GM21447 (cell line): ENCODE measurements at regions not wholly inside any gene's neighbourhood (a gene's known extent, or its start where the extent isn't known, plus 50 kb on each side); places are given as distances from the start of the nearest gene placed in this dataset.

Experiments used
- ATAC-seq: cut with Tn5 transposase; IDR thresholded peaks from one replicate; pipeline ENCODE4 v1.9.1; 2021; ENCODE audit not compliant: unreplicated experiment

GRCh38 chr11:29009426-29009825 lies 901.2 kb downstream of the METTL15 start:
- no peak for ATAC-seq

GRCh38 chr11:29008481-29008880 lies 900.3 kb downstream of the METTL15 start:
- no peak for ATAC-seq

- ATAC-seq, result no peak
Observed at GRCh38 chr11:29006668-29007067, 898.5 kb downstream of the METTL15 start.

GRCh38 chr11:29005401-29005980 lies 897.3 kb downstream of the METTL15 start:
- no peak for ATAC-seq

- ATAC-seq, result no peak
Observed at GRCh38 chr11:29002816-29003215, 894.6 kb downstream of the METTL15 start.

- no peak for ATAC-seq
Observed at GRCh38 chr11:28999620-29000019, 891.4 kb downstream of the METTL15 start.

- ATAC-seq, result no peak
Observed at GRCh38 chr11:28992996-28993395, 884.8 kb downstream of the METTL15 start.

- ATAC-seq, result no peak
Observed at GRCh38 chr11:28984231-28984630, 876.0 kb downstream of the METTL15 start.

GRCh38 chr11:28983780-28984179 lies 875.6 kb downstream of the METTL15 start:
- no peak for ATAC-seq

- ATAC-seq, result no peak
Observed at GRCh38 chr11:28981381-28981780, 873.2 kb downstream of the METTL15 start.

- ATAC-seq, result no peak
Observed at GRCh38 chr11:28976801-28977145, 868.6 kb downstream of the METTL15 start.

- no peak for ATAC-seq
Observed at GRCh38 chr11:28976012-28976800, 868.0 kb downstream of the METTL15 start.

GRCh38 chr11:28969832-28970231 lies 861.6 kb downstream of the METTL15 start:
- ATAC-seq, result no peak

GRCh38 chr11:28966951-28967350 lies 858.8 kb downstream of the METTL15 start:
- no peak for ATAC-seq

GRCh38 chr11:28965819-28966218 lies 857.6 kb downstream of the METTL15 start:
- ATAC-seq, result no peak

GRCh38 chr11:28964811-28965210 lies 856.6 kb downstream of the METTL15 start:
- ATAC-seq, result no peak

GRCh38 chr11:28963187-28963586 lies 855.0 kb downstream of the METTL15 start:
- ATAC-seq, result no peak

- no peak for ATAC-seq
Observed at GRCh38 chr11:28962502-28962901, 854.3 kb downstream of the METTL15 start.

- no peak for ATAC-seq
Observed at GRCh38 chr11:28961726-28962125, 853.5 kb downstream of the METTL15 start.

GRCh38 chr11:28956446-28956845 lies 848.3 kb downstream of the METTL15 start:
- no peak for ATAC-seq

- ATAC-seq, result no peak
Observed at GRCh38 chr11:28951191-28951590, 843.0 kb downstream of the METTL15 start.

- ATAC-seq, result no peak
Observed at GRCh38 chr11:28939381-28939780, 831.2 kb downstream of the METTL15 start.

- no peak for ATAC-seq
Observed at GRCh38 chr11:28938091-28938490, 829.9 kb downstream of the METTL15 start.
